Loucy (cell line): ENCODE measurements at regions not wholly inside any gene's neighbourhood (a gene's known extent, or its start where the extent isn't known, plus 50 kb on each side); places are given as distances from the start of the nearest gene placed in this dataset.

Experiments
- H2AFZ ChIP-seq: fragments of 200-600 bp; sonication (generic); 2 replicates; pipeline ENCODE4 v1.6.0; 2016; ENCODE audit warnings: antibody characterized with exemption, mild to moderate bottlenecking, low read length, moderate library complexity
- H3F3A ChIP-seq: fragments of 200-600 bp; 2 replicates; pipeline ENCODE4 v1.6.0; 2016; ENCODE audit warnings: antibody characterized with exemption, low read depth, mild to moderate bottlenecking
- H3K27me3 ChIP-seq: fragments of 200-600 bp; sonication (generic); 2 replicates; pipeline ENCODE4 v1.6.1; 2014; ENCODE audit warnings: low read length, mild to moderate bottlenecking; ENCODE audit not compliant: insufficient read depth, poor library complexity, severe bottlenecking
- H3K36me3 ChIP-seq: fragments of 200-600 bp; sonication (generic); 2 replicates; pipeline ENCODE4 v1.6.1; 2016; ENCODE audit warnings: low read length; ENCODE audit not compliant: insufficient read depth
- H3K4me1 ChIP-seq: fragments of 200-600 bp; sonication (generic); 2 replicates; pipeline ENCODE4 v1.5.1; 2014; ENCODE audit warnings: low read length, mild to moderate bottlenecking; ENCODE audit not compliant: insufficient read depth, poor library complexity, severe bottlenecking
- H3K4me2 ChIP-seq: fragments of 200-600 bp; sonication (generic); 2 replicates; pipeline ENCODE4 v1.6.0; 2014; ENCODE audit warnings: antibody characterized with exemption, low read length, low read depth, mild to moderate bottlenecking; ENCODE audit not compliant: poor library complexity, severe bottlenecking
- H3K4me3 ChIP-seq: fragments of 200-600 bp; sonication (generic); 2 replicates; pipeline ENCODE4 v1.5.1; 2014; ENCODE audit warnings: low read length, mild to moderate bottlenecking, mixed read lengths; ENCODE audit not compliant: poor library complexity, severe bottlenecking
- H3K79me2 ChIP-seq: fragments of 200-600 bp; sonication (generic); 2 replicates; pipeline ENCODE4 v1.6.1; 2014; ENCODE audit warnings: low read length; ENCODE audit not compliant: insufficient read depth
- H3K9ac ChIP-seq: fragments of 200-600 bp; sonication (generic); 2 replicates; pipeline ENCODE4 v1.6.0; 2014; ENCODE audit warnings: mild to moderate bottlenecking, low read depth, low read length, moderate library complexity; ENCODE audit not compliant: poor library complexity, severe bottlenecking
- H3K9me2 ChIP-seq: fragments of 200-600 bp; sonication (generic); replicated peaks from 2 replicates; pipeline ENCODE4 v1.6.1; 2016; ENCODE audit warnings: low read depth, low read length, mixed read lengths
- H3K9me3 ChIP-seq: fragments of 200-600 bp; sonication (generic); 2 replicates; pipeline ENCODE4 v1.6.1; 2014; ENCODE audit warnings: mild to moderate bottlenecking, antibody characterized with exemption, low read length, low read depth; ENCODE audit not compliant: insufficient read depth
- H4K20me1 ChIP-seq: fragments of 200-600 bp; sonication (generic); 2 replicates; pipeline ENCODE4 v1.6.0; 2014; ENCODE audit warnings: antibody characterized with exemption, low read length, mild to moderate bottlenecking; ENCODE audit not compliant: insufficient read depth, poor library complexity, severe bottlenecking
- EZH2phosphoT487 ChIP-seq: fragments of 200-600 bp; IDR thresholded peaks from 2 replicates; pipeline ENCODE4 v1.6.1; 2018; ENCODE audit warnings: antibody characterized with exemption, mild to moderate bottlenecking, moderate library complexity, borderline replicate concordance
- TF ChIP-seq, protein P1 (sequence below): fragments of 200-600 bp; sonication (generic); conservative IDR thresholded peaks from 2 replicates; pipeline ENCODE4 v1.5.1; 2014; ENCODE audit warnings: mild to moderate bottlenecking, antibody characterized with exemption, low read length

DNA sequence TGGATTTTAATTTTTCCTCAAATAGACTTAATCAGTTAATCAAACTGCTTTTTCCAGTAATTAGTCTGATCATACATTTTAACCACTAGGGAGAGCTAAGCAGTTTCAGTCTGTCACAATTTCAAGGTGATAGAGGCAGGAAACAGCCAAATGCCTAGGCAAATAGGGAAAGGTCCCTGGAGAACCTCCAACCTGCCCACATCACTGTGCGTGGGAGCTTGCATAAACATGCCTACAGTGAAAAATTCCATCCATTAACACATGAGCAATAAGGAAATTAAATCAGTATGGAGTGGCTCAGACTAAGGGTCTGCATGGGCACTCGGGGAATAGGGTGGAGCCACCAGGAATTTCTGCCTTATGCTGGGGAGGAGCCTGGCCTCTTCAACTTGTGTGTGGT, 74.6 kb downstream of the AASDHPPT start:
- H3K4me1 ChIP-seq, result no peaks in the 10 kb centered on the region
- H3K36me3 ChIP-seq, result no peaks in the 10 kb centered on the region
- H3F3A ChIP-seq, result no peaks in the 10 kb centered on the region
- H3K4me2 ChIP-seq, result no peak overlapping the region
- H3K9me2 ChIP-seq, result no peaks in the 10 kb centered on the region; the same call in 1 of the 2 replicates
- H3K4me3 ChIP-seq, result no peak overlapping the region
- no peaks in the 10 kb centered on the region for H3K27me3 ChIP-seq
- H3K79me2 ChIP-seq, result no peaks in the 10 kb centered on the region
- no peaks in the 10 kb centered on the region for H3K9me3 ChIP-seq
- H3K9ac ChIP-seq, result no peak overlapping the region
- H2AFZ ChIP-seq, result no peak overlapping the region
- no peaks in the 10 kb centered on the region for H4K20me1 ChIP-seq
- TF ChIP-seq, protein P1, sequence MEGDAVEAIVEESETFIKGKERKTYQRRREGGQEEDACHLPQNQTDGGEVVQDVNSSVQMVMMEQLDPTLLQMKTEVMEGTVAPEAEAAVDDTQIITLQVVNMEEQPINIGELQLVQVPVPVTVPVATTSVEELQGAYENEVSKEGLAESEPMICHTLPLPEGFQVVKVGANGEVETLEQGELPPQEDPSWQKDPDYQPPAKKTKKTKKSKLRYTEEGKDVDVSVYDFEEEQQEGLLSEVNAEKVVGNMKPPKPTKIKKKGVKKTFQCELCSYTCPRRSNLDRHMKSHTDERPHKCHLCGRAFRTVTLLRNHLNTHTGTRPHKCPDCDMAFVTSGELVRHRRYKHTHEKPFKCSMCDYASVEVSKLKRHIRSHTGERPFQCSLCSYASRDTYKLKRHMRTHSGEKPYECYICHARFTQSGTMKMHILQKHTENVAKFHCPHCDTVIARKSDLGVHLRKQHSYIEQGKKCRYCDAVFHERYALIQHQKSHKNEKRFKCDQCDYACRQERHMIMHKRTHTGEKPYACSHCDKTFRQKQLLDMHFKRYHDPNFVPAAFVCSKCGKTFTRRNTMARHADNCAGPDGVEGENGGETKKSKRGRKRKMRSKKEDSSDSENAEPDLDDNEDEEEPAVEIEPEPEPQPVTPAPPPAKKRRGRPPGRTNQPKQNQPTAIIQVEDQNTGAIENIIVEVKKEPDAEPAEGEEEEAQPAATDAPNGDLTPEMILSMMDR, result peak; percentile 33
- no peak for TF ChIP-seq EZH2phosphoT487

DNA sequence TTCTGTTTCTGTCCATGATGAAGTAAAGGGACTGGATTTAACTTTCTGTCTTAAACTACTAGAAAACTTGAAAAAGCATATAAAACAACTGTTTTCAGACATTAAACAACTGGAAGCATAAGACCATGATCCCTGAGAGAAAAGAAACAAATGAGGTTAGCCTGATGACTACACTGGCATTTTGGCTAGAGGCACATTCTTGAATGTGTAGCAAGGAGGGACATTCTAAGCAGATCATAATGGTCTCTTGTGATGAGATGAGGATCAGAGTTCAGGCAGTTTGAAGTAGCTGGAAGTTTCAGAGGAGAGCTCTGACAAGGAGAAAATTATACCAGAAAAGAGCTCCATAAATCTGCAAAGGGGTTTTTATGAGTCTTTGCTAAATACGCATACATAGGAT, 75.4 kb downstream of the AASDHPPT start:
- no peak for TF ChIP-seq EZH2phosphoT487
- TF ChIP-seq, protein P1, result no peak
- Histone ChIP-seq H3K4me2 (no peak overlapping the region), H3K9me3 (no peaks in the 10 kb centered on the region), H4K20me1 (no peaks in the 10 kb centered on the region), H3K4me3 (no peak overlapping the region), H3K4me1 (no peaks in the 10 kb centered on the region), H3K9me2 (no peaks in the 10 kb centered on the region; the same call in 1 of the 2 replicates), H3K79me2 (no peaks in the 10 kb centered on the region), H2AFZ (no peak overlapping the region), H3K36me3 (no peaks in the 10 kb centered on the region), H3K27me3 (no peaks in the 10 kb centered on the region), H3K9ac (no peak overlapping the region), H3F3A (no peaks in the 10 kb centered on the region)

DNA sequence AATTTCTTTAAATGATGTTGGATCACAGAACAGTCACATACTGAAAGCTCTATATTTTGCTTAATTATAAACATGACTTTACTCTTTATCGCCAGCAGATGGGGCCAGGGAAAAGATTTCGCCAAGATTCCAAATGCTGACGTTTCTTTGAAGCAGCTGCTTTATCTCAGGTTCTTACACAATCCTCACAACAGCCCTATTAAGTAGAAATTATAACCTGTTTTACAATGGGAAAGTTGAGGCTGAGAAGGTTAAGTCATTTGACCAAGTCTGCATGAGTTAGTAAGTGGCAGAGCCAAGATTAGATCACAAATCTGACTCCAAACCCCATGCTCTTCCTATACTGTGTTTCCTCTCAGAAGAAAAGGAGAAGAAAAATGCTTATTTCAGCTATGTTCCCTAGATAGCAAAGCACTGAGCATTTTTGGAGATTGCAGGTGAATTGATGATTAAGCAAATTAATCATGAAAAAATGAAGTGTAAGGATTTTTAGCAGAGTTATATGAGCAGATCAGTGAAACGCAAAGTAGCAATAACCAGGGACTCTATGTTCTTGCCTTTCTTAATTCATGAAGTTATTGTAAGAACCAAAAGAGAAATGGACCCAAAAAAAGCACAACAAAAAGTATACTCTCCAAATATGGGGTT, 79.0 kb downstream of the AASDHPPT start:
- H3K36me3 ChIP-seq, result no peaks in the 10 kb centered on the region
- no peaks in the 10 kb centered on the region for H3K9me2 ChIP-seq
- no peaks in the 10 kb centered on the region for H3K9me3 ChIP-seq
- H3K4me3 ChIP-seq, result no peak overlapping the region
- H3K79me2 ChIP-seq, result no peaks in the 10 kb centered on the region
- no peak overlapping the region for H3K9ac ChIP-seq
- H4K20me1 ChIP-seq, result no peaks in the 10 kb centered on the region
- no peaks in the 10 kb centered on the region for H3F3A ChIP-seq
- no peaks in the 10 kb centered on the region for H3K4me1 ChIP-seq
- TF ChIP-seq EZH2phosphoT487, result no peak
- TF ChIP-seq, protein P1, result peak; percentile 75
- H3K27me3 ChIP-seq, result no peaks in the 10 kb centered on the region
- H3K4me2 ChIP-seq, result no peak overlapping the region
- H2AFZ ChIP-seq, result peak overlapping the region; percentile 64; the same call in 1 of the 2 replicates
